SJSA1 (cell line): ENCODE measurements at regions not wholly inside any gene's neighbourhood (a gene's known extent, or its start where the extent isn't known, plus 50 kb on each side); places are given as distances from the start of the nearest gene placed in this dataset.

ENCODE experiments used
- DNase-seq, 2 experiments: peaks; one replicate each; pipeline ENCODE4 v3.0.0-alpha.2; 2015 to 2020; ENCODE audit warnings: low spot score in 2 of 2, low read depth in 1 of 2
- H3K27ac ChIP-seq: fragments of 250-450 bp; sonication (Bioruptor Pico); 2 replicates; pipeline ENCODE4 v1.5.1; 2020; ENCODE audit warnings: mild to moderate bottlenecking, moderate library complexity
- H3K27me3 ChIP-seq: fragments of 250-450 bp; sonication (Bioruptor Pico); replicated peaks from 2 replicates; pipeline ENCODE4 v1.5.1; 2020; ENCODE audit warnings: mild to moderate bottlenecking, moderate library complexity
- H3K36me3 ChIP-seq: fragments of 250-450 bp; sonication (Bioruptor Pico); 2 replicates; pipeline ENCODE4 v1.5.1; 2020; ENCODE audit warnings: mild to moderate bottlenecking
- H3K4me1 ChIP-seq: fragments of 250-450 bp; sonication (Bioruptor Pico); replicated peaks from 2 replicates; pipeline ENCODE4 v1.6.1; 2021; ENCODE audit warnings: mild to moderate bottlenecking
- H3K4me3 ChIP-seq: fragments of 250-450 bp; sonication (Bioruptor Pico); 2 replicates; pipeline ENCODE4 v1.5.1; 2020; ENCODE audit warnings: mild to moderate bottlenecking
- H3K9me3 ChIP-seq: fragments of 250-450 bp; sonication (Bioruptor Pico); replicated peaks from 2 replicates; pipeline ENCODE4 v1.5.1; 2020; ENCODE audit warnings: mild to moderate bottlenecking

GRCh38 chr10:91162495-91163268 is 57.8 kb upstream of the PCGF5 start:
- Histone ChIP-seq H3K9me3 (no peaks in the 10 kb centered on the region; the same call in 1 of the 2 replicates), H3K27me3 (no peaks in the 10 kb centered on the region), H3K36me3 (peaks cover 10% of the 10 kb centered on the region), H3K4me1 (peaks cover 23% of the 10 kb centered on the region), H3K27ac (peak overlapping the region; percentile 80), H3K4me3 (peak overlapping the region; percentile 97)
- DNase-seq: peak; percentile 58 to 67

GRCh38 chr10:91163269-91163868 is 57.1 kb upstream of the PCGF5 start:
- Histone ChIP-seq H3K27ac (peak overlapping the region; percentile 80), H3K9me3 (no peaks in the 10 kb centered on the region; the same call in 1 of the 2 replicates), H3K4me3 (peak overlapping the region; percentile 97), H3K4me1 (peaks cover 23% of the 10 kb centered on the region), H3K27me3 (no peaks in the 10 kb centered on the region), H3K36me3 (peaks cover 10% of the 10 kb centered on the region)
- peak; percentile 64 to 73 for DNase-seq

- Histone ChIP-seq H3K27me3 (no peaks in the 10 kb centered on the region), H3K36me3 (peaks cover 10% of the 10 kb centered on the region), H3K9me3 (no peaks in the 10 kb centered on the region; the same call in 1 of the 2 replicates), H3K4me3 (peak overlapping the region; percentile 97), H3K27ac (peak overlapping the region; percentile 80), H3K4me1 (peaks cover 23% of the 10 kb centered on the region)
- DNase-seq: peak; percentile 73 to 87
Observed at GRCh38 chr10:91163869-91164474, 56.5 kb upstream of the PCGF5 start.

- peak overlapping the region; percentile 97 for H3K4me3 ChIP-seq
- no peaks in the 10 kb centered on the region for H3K27me3 ChIP-seq
- no peaks in the 10 kb centered on the region; the same call in 1 of the 2 replicates for H3K9me3 ChIP-seq
- H3K4me1 ChIP-seq: peaks cover 23% of the 10 kb centered on the region
- no peak overlapping the region for H3K27ac ChIP-seq
- peaks cover 10% of the 10 kb centered on the region for H3K36me3 ChIP-seq
- DNase-seq: peak in 1 of 2 experiments; percentile 25
Observed at GRCh38 chr10:91164520-91165065, 55.9 kb upstream of the PCGF5 start.

GRCh38 chr10:91167406-91167805 is 53.1 kb upstream of the PCGF5 start:
- Histone ChIP-seq H3K27me3 (no peaks in the 10 kb centered on the region), H3K9me3 (no peaks in the 10 kb centered on the region; the same call in 1 of the 2 replicates), H3K36me3 (peaks cover 9% of the 10 kb centered on the region), H3K27ac (no peak overlapping the region), H3K4me3 (no peak overlapping the region), H3K4me1 (peaks cover 16% of the 10 kb centered on the region)
- no peak for DNase-seq

- Histone ChIP-seq H3K9me3 (no peaks in the 10 kb centered on the region), H3K27ac (no peak overlapping the region), H3K36me3 (no peaks in the 10 kb centered on the region), H3K27me3 (no peaks in the 10 kb centered on the region), H3K4me1 (no peaks in the 10 kb centered on the region), H3K4me3 (no peak overlapping the region)
- DNase-seq: no peak
Observed at GRCh38 chr10:91170418-91170817, 50.0 kb upstream of the PCGF5 start.
